Endothelial cell of umbilical vein (primary cell): ENCODE measurements at regions not wholly inside any gene's neighbourhood (a gene's known extent, or its start where the extent isn't known, plus 50 kb on each side); places are given as distances from the start of the nearest gene placed in this dataset.

Source experiments
- BruUV-seq: library from RNA; stranded (reverse); fragments of 400-500 nt; replicated peaks from 2 replicates; lab custom pipeline; 2021; lab: Mats Ljungman, UMichigan
- CTCF ChIA-PET: fragments of 300-600, 350-600 bp; sonication (Branson Sonifier 250); formaldehyde crosslinking; loops from one replicate; lab custom pipeline; 2021; ENCODE audit warnings: antibody characterized with exemption, inconsistent platforms; lab: Charles Lee
- POLR2A ChIA-PET: fragments of 300-600, 350-600 bp; sonication (Branson Sonifier 250); formaldehyde crosslinking; loops from one replicate; lab custom pipeline; 2021; ENCODE audit warnings: antibody characterized with exemption, inconsistent platforms; lab: Charles Lee
- DNase-seq: peaks from one replicate; pipeline ENCODE4 v3.0.0-alpha.2; 2011; ENCODE audit warnings: low read depth, low spot score
- FAIRE-seq: peaks from 2 replicates; lab custom pipeline; 2011; peaks lifted over from hg19 to GRCh38; lab: Jason Lieb, UNC
- H2AFZ ChIP-seq: 2 replicates; pipeline ENCODE4 v1.6.0; 2012; ENCODE audit warnings: low read depth, low read length, control low read depth, inconsistent platforms
- H3K27ac ChIP-seq: 2 replicates; pipeline ENCODE4 v1.5.1; 2011; ENCODE audit warnings: low read depth, mild to moderate bottlenecking, control low read depth, low read length, moderate library complexity; ENCODE audit not compliant: insufficient read depth
- H3K27me3 ChIP-seq, 2 experiments: 2 replicates each; pipeline versions ENCODE4 v1.6.0 to v1.6.1; 2011; ENCODE audit warnings: low read length in 2 of 2, mixed read lengths in 1 of 2; ENCODE audit not compliant: control insufficient read depth in 2 of 2, insufficient read depth in 2 of 2
- H3K36me3 ChIP-seq, 2 experiments: 2 replicates in 1 of 2; 3 replicates in 1 of 2; pipeline ENCODE4 v1.5.1; 2011; ENCODE audit warnings: low read length in 2 of 2, mild to moderate bottlenecking in 1 of 2, moderate library complexity in 1 of 2; ENCODE audit not compliant: control insufficient read depth in 2 of 2, insufficient read depth in 2 of 2; ENCODE audit errors: extremely low read depth in 1 of 2
- H3K4me1 ChIP-seq: 3 replicates; pipeline ENCODE4 v1.5.1; 2011; ENCODE audit warnings: mild to moderate bottlenecking, low read length; ENCODE audit not compliant: control insufficient read depth, insufficient read depth; ENCODE audit errors: extremely low read depth
- H3K4me2 ChIP-seq: 2 replicates; pipeline ENCODE4 v1.6.1; 2011; ENCODE audit warnings: low read length, control low read depth, mixed read lengths; ENCODE audit not compliant: insufficient read depth
- H3K4me3 ChIP-seq, 3 experiments: fragments of 200-600 bp in 1 of 3; sonication (generic), shearing (Covaris generic) in 1 of 3; replicated peaks in 1 of 3; 2 replicates each; pipeline ENCODE4 v1.5.1; 2011 to 2016; ENCODE audit warnings: control low read depth in 3 of 3, low read length in 3 of 3, mild to moderate bottlenecking in 2 of 3, inconsistent platforms in 1 of 3, low read depth in 1 of 3, moderate library complexity in 1 of 3; ENCODE audit not compliant: insufficient read depth in 1 of 3
- H3K79me2 ChIP-seq: 2 replicates; pipeline ENCODE4 v1.6.0; 2012; ENCODE audit warnings: low read length, inconsistent platforms; ENCODE audit not compliant: control insufficient read depth, insufficient read depth
- H3K9ac ChIP-seq: replicated peaks from 2 replicates; pipeline ENCODE3; 2011; ENCODE audit warnings: low read length, control low read depth; ENCODE audit not compliant: insufficient read depth; ENCODE audit errors: extremely low read depth
- H3K9me1 ChIP-seq: replicated peaks from 3 replicates; pipeline ENCODE4 v1.6.0; 2011; ENCODE audit warnings: mild to moderate bottlenecking, low read length; ENCODE audit not compliant: control insufficient read depth, insufficient read depth; ENCODE audit errors: extremely low read depth
- H3K9me3 ChIP-seq: replicated peaks from 2 replicates; pipeline ENCODE4 v1.5.1; 2012; ENCODE audit warnings: low read length, inconsistent platforms; ENCODE audit not compliant: control insufficient read depth, insufficient read depth
- H4K20me1 ChIP-seq: replicated peaks from 2 replicates; pipeline ENCODE3; 2011; ENCODE audit warnings: mild to moderate bottlenecking, low read length; ENCODE audit not compliant: control insufficient read depth, insufficient read depth; ENCODE audit errors: extremely low read depth
- EZH2 ChIP-seq: IDR thresholded peaks from 2 replicates; pipeline ENCODE4 v1.6.1; 2012; ENCODE audit warnings: borderline replicate concordance, low read depth, mild to moderate bottlenecking, moderate library complexity, low read length, inconsistent platforms; ENCODE audit not compliant: severe bottlenecking
- FOS ChIP-seq: IDR thresholded peaks from 2 replicates; pipeline ENCODE4 v1.6.1; 2011; ENCODE audit warnings: mild to moderate bottlenecking, low read length, moderate library complexity, borderline replicate concordance; ENCODE audit not compliant: insufficient read depth
- GATA2 ChIP-seq: IDR thresholded peaks from 2 replicates; pipeline ENCODE4 v1.7.0; 2011; ENCODE audit warnings: low read depth, mild to moderate bottlenecking, moderate library complexity, mixed read lengths, low read length; ENCODE audit not compliant: insufficient read length, insufficient read depth
- JUN ChIP-seq: IDR thresholded peaks from 2 replicates; pipeline ENCODE4 v1.6.1; 2011; ENCODE audit warnings: borderline replicate concordance, low read depth; ENCODE audit not compliant: insufficient read length, insufficient read depth
- MYC ChIP-seq: IDR thresholded peaks from one replicate; pipeline ENCODE4 v1.6.1; 2011; ENCODE audit warnings: mild to moderate bottlenecking, low read depth, low read length
- POLR2A ChIP-seq: IDR thresholded peaks from 2 replicates; pipeline ENCODE4 v1.6.1; 2012; ENCODE audit warnings: low read depth, mild to moderate bottlenecking, control low read depth, low read length
- POLR2AphosphoS5 ChIP-seq: IDR thresholded peaks from 2 replicates; pipeline ENCODE4 v1.6.1; 2012; ENCODE audit warnings: low read depth, mild to moderate bottlenecking, control low read depth, low read length, moderate library complexity; ENCODE audit not compliant: insufficient read depth
- dilution Hi-C: fragments of 300-500 bp; cut with MboI; formaldehyde crosslinking; loops from one replicate; pipeline ENCODE4 v1.15.0; 2019; ENCODE audit warnings: low sequenced_read_pairs; ENCODE audit not compliant: extremely low pct_ligation_motif_present
- intact Hi-C: fragments of 100-400 bp; cut with micrococcal nuclease; formaldehyde crosslinking; loops from one replicate; pipeline ENCODE4 v1.10.0; 2022
- TF ChIP-seq, protein P1 (sequence below): IDR thresholded peaks from 2 replicates; pipeline ENCODE4 v1.6.1; 2011; ENCODE audit not compliant: insufficient read depth, insufficient read length
- TF ChIP-seq, protein P2 (sequence below), 2 donors: IDR thresholded peaks; 1 replicate in 1 of 2; 2 replicates in 1 of 2; pipeline ENCODE4 v1.5.1; 2011; ENCODE audit warnings: low read length in 2 of 2, mild to moderate bottlenecking in 2 of 2, moderate library complexity in 2 of 2, control low read depth in 1 of 2, inconsistent platforms in 1 of 2, low read depth in 1 of 2; ENCODE audit not compliant: insufficient read depth in 1 of 2; ENCODE audit errors: extremely low read depth in 1 of 2

DNA sequence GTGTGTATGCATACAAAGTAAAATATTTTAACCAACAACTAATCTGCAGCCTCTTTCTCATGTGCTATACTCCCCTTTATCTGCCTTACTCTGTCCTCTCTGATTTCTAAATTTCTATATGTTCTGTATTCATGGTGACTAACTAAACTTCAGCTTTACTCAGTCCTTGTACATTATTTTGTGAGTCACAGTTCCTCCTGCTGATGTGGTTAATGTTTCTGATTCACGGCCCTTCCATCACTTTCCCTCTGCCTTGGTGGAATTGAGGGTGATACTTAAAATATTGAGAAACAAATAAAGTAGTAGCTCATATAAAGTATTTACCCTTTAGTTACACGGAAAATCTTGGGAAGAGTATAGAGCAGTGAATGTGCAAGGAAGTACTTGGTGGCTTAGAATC, 899.1 kb upstream of the ZWINT start:
- Histone ChIP-seq H3K27me3 (no peaks in the 10 kb centered on the region), H3K4me3 (no peak overlapping the region), H3K9me3 (no peaks in the 10 kb centered on the region), H4K20me1 (no peaks in the 10 kb centered on the region), H3K9ac (no peak overlapping the region), H3K79me2 (no peaks in the 10 kb centered on the region), H2AFZ (no peak overlapping the region), H3K36me3 (no peaks in the 10 kb centered on the region), H3K4me1 (no peaks in the 10 kb centered on the region), H3K27ac (no peak overlapping the region), H3K9me1 (no peaks in the 10 kb centered on the region), H3K4me2 (no peak overlapping the region)
- no peak for FAIRE-seq
- no peak for TF ChIP-seq POLR2AphosphoS5
- no peak for TF ChIP-seq MYC
- no peak for TF ChIP-seq POLR2A
- TF ChIP-seq EZH2 = no peak
- TF ChIP-seq JUN = no peak
- TF ChIP-seq, protein P1, sequence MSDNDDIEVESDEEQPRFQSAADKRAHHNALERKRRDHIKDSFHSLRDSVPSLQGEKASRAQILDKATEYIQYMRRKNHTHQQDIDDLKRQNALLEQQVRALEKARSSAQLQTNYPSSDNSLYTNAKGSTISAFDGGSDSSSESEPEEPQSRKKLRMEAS = no peak
- TF ChIP-seq, protein P2, sequence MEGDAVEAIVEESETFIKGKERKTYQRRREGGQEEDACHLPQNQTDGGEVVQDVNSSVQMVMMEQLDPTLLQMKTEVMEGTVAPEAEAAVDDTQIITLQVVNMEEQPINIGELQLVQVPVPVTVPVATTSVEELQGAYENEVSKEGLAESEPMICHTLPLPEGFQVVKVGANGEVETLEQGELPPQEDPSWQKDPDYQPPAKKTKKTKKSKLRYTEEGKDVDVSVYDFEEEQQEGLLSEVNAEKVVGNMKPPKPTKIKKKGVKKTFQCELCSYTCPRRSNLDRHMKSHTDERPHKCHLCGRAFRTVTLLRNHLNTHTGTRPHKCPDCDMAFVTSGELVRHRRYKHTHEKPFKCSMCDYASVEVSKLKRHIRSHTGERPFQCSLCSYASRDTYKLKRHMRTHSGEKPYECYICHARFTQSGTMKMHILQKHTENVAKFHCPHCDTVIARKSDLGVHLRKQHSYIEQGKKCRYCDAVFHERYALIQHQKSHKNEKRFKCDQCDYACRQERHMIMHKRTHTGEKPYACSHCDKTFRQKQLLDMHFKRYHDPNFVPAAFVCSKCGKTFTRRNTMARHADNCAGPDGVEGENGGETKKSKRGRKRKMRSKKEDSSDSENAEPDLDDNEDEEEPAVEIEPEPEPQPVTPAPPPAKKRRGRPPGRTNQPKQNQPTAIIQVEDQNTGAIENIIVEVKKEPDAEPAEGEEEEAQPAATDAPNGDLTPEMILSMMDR (IDR thresholded peaks at IDR 0.05; ENCODE audit: extremely low read depth in 1 of 2, insufficient read depth in 1 of 2, low read depth in 1 of 2, low read length in 2 of 2) = no peak
- no peak for TF ChIP-seq FOS
- TF ChIP-seq GATA2 = no peak
- intact Hi-C loops (no loop called here), dilution Hi-C loops (no loop called here)
- ChIA-PET CTCF (no interaction called here), POLR2A (no interaction called here)
- DNase-seq = no peak
- BruUV-seq = no TSS peak
